GM12874 (cell line): ENCODE measurements at regions not wholly inside any gene's neighbourhood (a gene's known extent, or its start where the extent isn't known, plus 50 kb on each side); places are given as distances from the start of the nearest gene placed in this dataset.

ENCODE experiments used
- TF ChIP-seq, protein P1 (sequence below): IDR thresholded peaks from 2 replicates; pipeline ENCODE4 v1.5.1; 2011; ENCODE audit warnings: low read depth, mild to moderate bottlenecking, control low read depth, low read length, moderate library complexity; ENCODE audit not compliant: insufficient read depth

DNA sequence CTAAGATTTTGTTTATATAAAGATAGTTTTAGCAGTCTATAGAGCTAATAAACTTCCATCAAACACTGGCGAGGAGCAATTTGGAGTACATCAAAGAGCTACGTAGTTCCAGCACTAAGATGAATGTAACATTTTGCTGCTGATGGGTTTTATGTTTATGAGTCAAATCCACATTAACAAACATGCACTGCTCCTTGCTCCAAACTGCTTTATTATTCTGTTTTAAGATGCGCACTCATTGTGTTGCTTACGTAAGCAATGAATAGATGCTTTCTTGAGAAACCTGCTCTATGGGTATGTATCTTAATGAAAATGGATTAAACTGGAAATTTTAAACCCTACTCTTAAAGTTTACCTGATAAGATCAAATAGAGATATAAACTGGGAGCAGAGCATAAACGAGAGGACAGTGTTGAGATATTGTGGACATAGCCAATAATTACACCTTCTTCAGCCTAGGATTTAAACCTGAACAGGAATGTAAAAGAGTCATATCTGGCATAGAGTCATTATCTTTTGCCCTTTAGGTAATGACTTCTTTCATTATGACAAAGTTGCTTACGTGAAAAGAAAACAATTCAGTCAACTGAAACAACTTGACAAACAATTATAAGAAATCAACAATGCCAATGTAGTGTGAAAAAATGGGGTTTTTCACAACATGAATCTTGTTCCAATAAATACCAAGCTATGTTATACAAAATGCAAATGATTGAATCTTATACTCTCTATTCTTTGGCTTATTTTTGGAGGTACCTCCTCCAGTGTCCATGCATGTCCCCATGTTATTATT is 153.5 kb upstream of the MTPN start:
- TF ChIP-seq, protein P1, sequence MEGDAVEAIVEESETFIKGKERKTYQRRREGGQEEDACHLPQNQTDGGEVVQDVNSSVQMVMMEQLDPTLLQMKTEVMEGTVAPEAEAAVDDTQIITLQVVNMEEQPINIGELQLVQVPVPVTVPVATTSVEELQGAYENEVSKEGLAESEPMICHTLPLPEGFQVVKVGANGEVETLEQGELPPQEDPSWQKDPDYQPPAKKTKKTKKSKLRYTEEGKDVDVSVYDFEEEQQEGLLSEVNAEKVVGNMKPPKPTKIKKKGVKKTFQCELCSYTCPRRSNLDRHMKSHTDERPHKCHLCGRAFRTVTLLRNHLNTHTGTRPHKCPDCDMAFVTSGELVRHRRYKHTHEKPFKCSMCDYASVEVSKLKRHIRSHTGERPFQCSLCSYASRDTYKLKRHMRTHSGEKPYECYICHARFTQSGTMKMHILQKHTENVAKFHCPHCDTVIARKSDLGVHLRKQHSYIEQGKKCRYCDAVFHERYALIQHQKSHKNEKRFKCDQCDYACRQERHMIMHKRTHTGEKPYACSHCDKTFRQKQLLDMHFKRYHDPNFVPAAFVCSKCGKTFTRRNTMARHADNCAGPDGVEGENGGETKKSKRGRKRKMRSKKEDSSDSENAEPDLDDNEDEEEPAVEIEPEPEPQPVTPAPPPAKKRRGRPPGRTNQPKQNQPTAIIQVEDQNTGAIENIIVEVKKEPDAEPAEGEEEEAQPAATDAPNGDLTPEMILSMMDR, result no peak

DNA sequence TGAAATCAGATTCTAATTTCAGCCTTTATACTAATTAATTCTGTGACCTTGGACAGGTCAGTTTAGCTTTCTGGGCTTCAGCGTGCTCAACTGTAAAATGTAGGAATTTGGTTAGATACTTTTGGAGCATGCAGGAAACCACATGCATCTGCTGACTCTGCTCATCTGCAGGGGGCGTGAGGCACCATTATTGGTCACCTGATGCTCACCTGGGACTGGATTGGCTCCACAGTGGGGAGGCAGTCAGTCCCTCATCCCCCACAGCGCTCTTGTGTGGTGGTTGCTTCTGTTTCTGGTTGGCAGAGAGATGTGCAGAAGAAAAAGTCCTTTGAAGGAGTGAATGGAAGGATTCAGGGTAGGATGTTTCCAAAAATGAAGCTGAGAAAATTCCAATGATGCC is 150.9 kb upstream of the MTPN start:
- TF ChIP-seq, protein P1, result no peak

DNA sequence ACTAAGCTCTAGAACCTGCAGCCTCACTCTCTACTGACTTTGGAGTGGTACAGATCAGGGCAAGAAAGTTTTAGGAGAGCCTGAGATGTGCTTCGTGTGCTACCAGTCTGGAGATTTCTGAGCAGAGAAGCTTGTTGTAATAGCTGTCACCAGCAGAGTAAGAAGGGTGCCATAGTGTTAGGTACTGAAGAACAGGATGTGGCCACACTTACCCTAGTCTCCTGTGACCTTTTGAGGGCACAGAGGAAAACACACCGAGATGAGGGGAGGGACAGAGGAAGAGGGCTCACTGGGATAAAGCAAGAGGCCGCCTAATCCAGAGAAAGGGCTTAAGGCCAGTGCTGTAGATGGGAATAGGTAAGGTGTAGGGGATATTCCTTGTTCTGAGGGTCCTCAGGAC is 146.2 kb upstream of the MTPN start:
- TF ChIP-seq, protein P1, result no peak

DNA sequence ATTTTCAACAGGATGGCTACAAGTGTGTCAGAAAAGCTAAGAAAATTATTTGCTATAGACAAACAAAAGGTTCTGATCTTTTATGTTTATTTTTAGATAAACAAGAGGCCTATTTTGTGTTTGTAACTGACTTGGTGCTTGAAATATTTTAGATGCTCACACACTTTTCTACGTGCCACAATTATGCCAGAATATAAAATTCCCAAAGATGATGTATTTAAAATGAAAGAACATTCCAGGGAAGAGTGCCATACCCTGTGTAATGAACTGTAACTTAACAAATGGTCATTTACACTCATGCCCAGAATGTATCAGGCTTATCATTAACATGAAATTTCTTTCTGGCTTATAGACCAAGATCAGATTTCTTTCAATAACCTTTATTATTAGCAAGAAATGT is 144.9 kb upstream of the MTPN start:
- TF ChIP-seq, protein P1, result no peak

DNA sequence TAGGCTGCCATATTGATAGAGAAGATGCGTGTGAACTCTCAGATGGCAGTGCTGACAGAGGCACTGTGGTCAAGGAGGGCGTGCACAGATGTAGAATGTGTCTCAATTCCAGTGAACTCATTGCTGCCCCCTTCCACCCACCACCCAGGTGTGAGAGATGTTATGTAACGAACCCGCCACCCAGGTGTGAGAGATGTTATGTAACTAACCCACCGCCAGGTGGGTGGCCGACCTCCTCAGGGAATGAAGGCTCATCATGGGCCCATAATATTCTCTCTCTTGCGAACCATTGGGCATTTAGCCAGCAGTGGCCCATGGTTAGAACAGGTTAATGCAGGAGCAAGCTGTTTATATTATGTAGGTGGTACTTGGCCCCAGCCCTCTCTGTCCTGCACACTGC is 140.4 kb upstream of the MTPN start:
- TF ChIP-seq, protein P1, result no peak

DNA sequence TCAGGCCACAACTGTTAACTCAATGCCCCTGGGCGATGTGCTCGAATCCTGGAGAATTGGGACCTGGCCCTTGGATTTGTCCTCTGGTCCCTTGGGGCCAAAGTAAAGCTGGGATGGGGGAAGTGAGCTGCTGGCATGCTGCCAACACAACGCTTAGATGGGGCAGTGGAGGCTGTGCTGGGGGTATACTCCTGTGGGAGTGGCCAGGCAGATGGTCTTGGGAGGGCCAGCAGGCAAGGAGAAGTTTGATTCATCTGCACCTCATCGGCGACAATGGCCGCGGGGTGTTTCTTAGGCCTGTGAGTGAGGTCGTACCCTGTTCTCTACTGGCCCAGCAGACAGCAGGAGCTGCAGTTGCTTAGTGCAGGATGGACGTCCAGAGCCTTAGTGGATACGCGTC is 139.0 kb upstream of the MTPN start:
- TF ChIP-seq, protein P1, result no peak

DNA sequence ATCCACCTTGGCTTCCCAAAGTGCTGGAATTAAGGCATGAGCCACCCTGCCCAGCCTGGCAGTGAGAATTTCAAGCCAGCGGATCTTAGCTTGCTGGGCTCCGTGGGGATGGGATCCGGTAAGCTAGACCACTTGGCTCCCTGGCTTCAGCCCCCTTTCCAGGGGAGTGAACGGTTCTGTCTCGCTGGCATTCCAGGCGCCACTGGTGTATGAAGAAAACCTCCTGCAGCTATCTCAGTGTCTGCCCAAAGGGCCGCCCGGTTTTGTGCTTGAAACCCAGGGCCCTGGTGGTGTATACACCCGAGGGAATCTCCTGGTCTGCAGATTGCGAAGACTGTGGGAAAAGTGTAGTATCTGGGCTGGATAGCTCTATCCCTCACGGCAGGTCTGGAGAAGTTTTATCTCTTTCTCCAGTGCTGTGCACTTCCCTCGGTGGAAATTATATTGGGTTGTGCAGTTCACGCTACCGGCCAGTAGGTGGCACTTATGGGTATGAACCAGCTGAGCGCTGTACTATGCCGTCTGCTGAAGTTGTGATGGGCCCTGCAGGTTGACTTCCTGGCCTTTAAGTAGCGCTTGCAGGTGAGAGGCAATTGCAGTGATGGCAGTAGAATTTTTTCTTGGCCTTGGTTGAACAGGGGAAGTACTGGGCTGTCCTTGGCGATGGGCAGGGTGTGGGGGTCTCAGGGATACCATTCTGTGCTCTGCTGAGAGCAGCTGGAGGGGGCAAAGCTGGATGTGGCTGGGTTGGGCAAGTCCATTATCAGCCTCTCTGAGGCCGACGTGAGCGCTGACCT is 138.0 kb upstream of the MTPN start:
- TF ChIP-seq, protein P1, result peak; percentile 86
